ENCODE measurements at regions not wholly inside any gene's neighbourhood (a gene's known extent, or its start where the extent isn't known, plus 50 kb on each side); places are given as distances from the start of the nearest gene placed in this dataset.

DNA sequence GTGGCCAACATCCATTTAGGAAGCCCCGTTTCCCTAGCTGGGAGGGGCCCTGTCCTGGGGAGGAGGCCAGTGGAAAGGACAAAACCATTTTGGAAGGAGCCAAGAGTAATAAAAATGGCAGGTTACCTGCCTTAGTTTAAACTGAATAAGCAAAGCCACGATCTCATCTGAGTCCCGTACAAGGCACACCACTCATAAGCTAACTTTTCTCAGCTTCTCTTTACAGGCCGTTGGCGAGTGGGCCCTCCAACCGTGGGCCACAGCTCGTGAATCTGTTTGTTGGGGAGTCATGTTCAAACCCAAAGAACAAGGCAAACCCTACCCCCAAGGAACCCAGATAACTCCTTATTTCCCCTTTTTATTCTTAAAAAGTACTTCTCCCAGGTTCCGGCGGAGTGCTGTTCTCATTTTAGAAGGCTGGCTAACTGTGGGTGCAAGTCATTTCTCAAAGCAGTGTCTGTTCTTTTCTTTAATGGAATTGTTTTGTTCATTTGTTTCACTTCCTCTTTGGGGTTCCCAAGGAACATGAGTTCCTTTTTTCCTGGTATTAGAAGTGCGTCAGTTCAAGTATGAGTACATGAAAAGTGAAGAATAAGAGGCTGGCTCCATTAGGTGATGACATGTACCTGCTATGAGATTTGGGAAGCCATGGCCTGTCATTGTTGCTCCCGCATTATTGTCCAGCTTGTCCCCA, 89.0 kb downstream of the PSMG1 start:
- dilution Hi-C loops (cut with MboI; ENCODE audit: extremely low pct_ligation_motif_present, low sequenced_read_pairs) (no loop called here), intact Hi-C loops (cut with micrococcal nuclease) (no loop called here)
- H2AFZ ChIP-seq (ENCODE audit: low read depth, low read length): no peak overlapping the region
- H3K9ac ChIP-seq (replicated peaks; ENCODE audit: extremely low read depth, insufficient read depth, low read length): no peak overlapping the region
- no peaks in the 10 kb centered on the region for H3K9me1 ChIP-seq (replicated peaks; ENCODE audit: control insufficient read depth, extremely low read depth, insufficient read depth, low read length)
- TF ChIP-seq, protein P1, sequence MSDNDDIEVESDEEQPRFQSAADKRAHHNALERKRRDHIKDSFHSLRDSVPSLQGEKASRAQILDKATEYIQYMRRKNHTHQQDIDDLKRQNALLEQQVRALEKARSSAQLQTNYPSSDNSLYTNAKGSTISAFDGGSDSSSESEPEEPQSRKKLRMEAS (IDR thresholded peaks at IDR 0.05; ENCODE audit: insufficient read depth, insufficient read length): no peak
- no peak for TF ChIP-seq EZH2 (IDR thresholded peaks at IDR 0.05; ENCODE audit: borderline replicate concordance, low read depth, low read length, severe bottlenecking)
- no peaks in the 10 kb centered on the region for H3K36me3 ChIP-seq (ENCODE audit: control insufficient read depth in 2 of 2, extremely low read depth in 1 of 2, insufficient read depth in 2 of 2, low read length in 2 of 2)
- H3K9me3 ChIP-seq (replicated peaks; ENCODE audit: control insufficient read depth, insufficient read depth, low read length): no peaks in the 10 kb centered on the region
- H3K27ac ChIP-seq (ENCODE audit: insufficient read depth, low read depth, low read length): no peak overlapping the region
- FAIRE-seq: no peak
- peaks cover 13% of the 10 kb centered on the region for H3K4me1 ChIP-seq (ENCODE audit: control insufficient read depth, extremely low read depth, insufficient read depth, low read length)
- no peaks in the 10 kb centered on the region for H4K20me1 ChIP-seq (replicated peaks; ENCODE audit: control insufficient read depth, extremely low read depth, insufficient read depth, low read length)
- no peak overlapping the region for H3K4me3 ChIP-seq (replicated peaks in 1 of 3; ENCODE audit: insufficient read depth in 1 of 3, low read depth in 1 of 3, low read length in 3 of 3)
- H3K79me2 ChIP-seq (ENCODE audit: control insufficient read depth, insufficient read depth, low read length): no peaks in the 10 kb centered on the region
- no peak overlapping the region for H3K4me2 ChIP-seq (ENCODE audit: insufficient read depth, low read length)
- ChIA-PET CTCF (no interaction called here), POLR2A (no interaction called here)
- no peaks in the 10 kb centered on the region for H3K27me3 ChIP-seq (ENCODE audit: control insufficient read depth in 2 of 2, insufficient read depth in 2 of 2, low read length in 2 of 2)
- no peak for DNase-seq (ENCODE audit: low read depth, low spot score)
- BruUV-seq (replicated peaks): no TSS peak

DNA sequence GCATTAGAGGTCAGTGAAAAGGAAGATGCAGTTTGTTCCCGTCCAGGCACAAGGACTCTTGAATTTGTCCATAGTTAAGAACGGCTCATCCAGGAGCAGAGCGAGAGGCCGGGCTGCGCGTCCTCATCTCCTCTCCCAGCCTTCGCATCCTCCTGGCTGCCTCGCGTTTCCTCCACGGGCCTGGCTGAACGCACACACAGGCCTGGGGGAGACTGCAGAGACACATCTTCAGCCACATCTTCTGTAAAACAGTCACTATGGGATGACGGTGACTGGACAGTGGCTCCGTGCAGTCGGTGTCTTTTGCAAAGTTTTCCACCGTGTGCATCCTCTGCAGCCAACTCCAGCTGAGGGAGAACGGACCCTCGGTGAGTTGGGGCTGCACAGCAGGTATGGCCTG, 89.7 kb downstream of the PSMG1 start:
- Histone ChIP-seq H3K36me3 (ENCODE audit: control insufficient read depth in 2 of 2, extremely low read depth in 1 of 2, insufficient read depth in 2 of 2, low read length in 2 of 2) (no peaks in the 10 kb centered on the region), H3K9me3 (replicated peaks; ENCODE audit: control insufficient read depth, insufficient read depth, low read length) (no peaks in the 10 kb centered on the region), H3K79me2 (ENCODE audit: control insufficient read depth, insufficient read depth, low read length) (no peaks in the 10 kb centered on the region), H2AFZ (ENCODE audit: low read depth, low read length) (no peak overlapping the region), H3K9ac (replicated peaks; ENCODE audit: extremely low read depth, insufficient read depth, low read length) (no peak overlapping the region), H3K4me3 (replicated peaks in 1 of 3; ENCODE audit: insufficient read depth in 1 of 3, low read depth in 1 of 3, low read length in 3 of 3) (no peak overlapping the region), H3K4me2 (ENCODE audit: insufficient read depth, low read length) (no peak overlapping the region), H3K27me3 (ENCODE audit: control insufficient read depth in 2 of 2, insufficient read depth in 2 of 2, low read length in 2 of 2) (no peaks in the 10 kb centered on the region), H3K4me1 (ENCODE audit: control insufficient read depth, extremely low read depth, insufficient read depth, low read length) (peaks cover 12% of the 10 kb centered on the region), H3K9me1 (replicated peaks; ENCODE audit: control insufficient read depth, extremely low read depth, insufficient read depth, low read length) (no peaks in the 10 kb centered on the region), H4K20me1 (replicated peaks; ENCODE audit: control insufficient read depth, extremely low read depth, insufficient read depth, low read length) (no peaks in the 10 kb centered on the region), H3K27ac (ENCODE audit: insufficient read depth, low read depth, low read length) (no peak overlapping the region)
- POLR2A ChIA-PET: no interaction called here
- intact Hi-C loops (cut with micrococcal nuclease) (no loop called here), dilution Hi-C loops (cut with MboI; ENCODE audit: extremely low pct_ligation_motif_present, low sequenced_read_pairs) (no loop called here)
- no TSS peak for BruUV-seq (replicated peaks)
- no peak for FAIRE-seq
- no peak for DNase-seq (ENCODE audit: low read depth, low spot score)
- TF ChIP-seq, protein P2, sequence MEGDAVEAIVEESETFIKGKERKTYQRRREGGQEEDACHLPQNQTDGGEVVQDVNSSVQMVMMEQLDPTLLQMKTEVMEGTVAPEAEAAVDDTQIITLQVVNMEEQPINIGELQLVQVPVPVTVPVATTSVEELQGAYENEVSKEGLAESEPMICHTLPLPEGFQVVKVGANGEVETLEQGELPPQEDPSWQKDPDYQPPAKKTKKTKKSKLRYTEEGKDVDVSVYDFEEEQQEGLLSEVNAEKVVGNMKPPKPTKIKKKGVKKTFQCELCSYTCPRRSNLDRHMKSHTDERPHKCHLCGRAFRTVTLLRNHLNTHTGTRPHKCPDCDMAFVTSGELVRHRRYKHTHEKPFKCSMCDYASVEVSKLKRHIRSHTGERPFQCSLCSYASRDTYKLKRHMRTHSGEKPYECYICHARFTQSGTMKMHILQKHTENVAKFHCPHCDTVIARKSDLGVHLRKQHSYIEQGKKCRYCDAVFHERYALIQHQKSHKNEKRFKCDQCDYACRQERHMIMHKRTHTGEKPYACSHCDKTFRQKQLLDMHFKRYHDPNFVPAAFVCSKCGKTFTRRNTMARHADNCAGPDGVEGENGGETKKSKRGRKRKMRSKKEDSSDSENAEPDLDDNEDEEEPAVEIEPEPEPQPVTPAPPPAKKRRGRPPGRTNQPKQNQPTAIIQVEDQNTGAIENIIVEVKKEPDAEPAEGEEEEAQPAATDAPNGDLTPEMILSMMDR (IDR thresholded peaks at IDR 0.05; ENCODE audit: extremely low read depth in 1 of 2, insufficient read depth in 1 of 2, low read depth in 1 of 2, low read length in 2 of 2): no peak
- TF ChIP-seq EZH2 (IDR thresholded peaks at IDR 0.05; ENCODE audit: borderline replicate concordance, low read depth, low read length, severe bottlenecking) (no peak), POLR2A (IDR thresholded peaks at IDR 0.05; ENCODE audit: low read depth, low read length) (no peak), FOS (IDR thresholded peaks at IDR 0.05; ENCODE audit: borderline replicate concordance, insufficient read depth, low read length) (no peak), MYC (IDR thresholded peaks at IDR 0.05; ENCODE audit: low read depth, low read length) (no peak), POLR2AphosphoS5 (IDR thresholded peaks at IDR 0.05; ENCODE audit: insufficient read depth, low read depth, low read length) (no peak), GATA2 (IDR thresholded peaks at IDR 0.05; ENCODE audit: insufficient read depth, insufficient read length, low read depth, low read length) (no peak), JUN (IDR thresholded peaks at IDR 0.05; ENCODE audit: borderline replicate concordance, insufficient read depth, insufficient read length, low read depth) (no peak)
- TF ChIP-seq, protein P1 (IDR thresholded peaks at IDR 0.05; ENCODE audit: insufficient read depth, insufficient read length): no peak
- CTCF ChIA-PET: no interaction called here

Measured in endothelial cell of umbilical vein (primary cell).